Neural cell (in vitro differentiated cells): ENCODE measurements at regions not wholly inside any gene's neighbourhood (a gene's known extent, or its start where the extent isn't known, plus 50 kb on each side); places are given as distances from the start of the nearest gene placed in this dataset.

Experiments
- H2AFZ ChIP-seq: fragments of 200-600, 300-800 bp; sonication (generic), shearing (Covaris generic); 2 replicates; pipeline ENCODE4 v1.6.0; 2014; ENCODE audit warnings: low read depth, mild to moderate bottlenecking, antibody characterized with exemption, low read length, moderate library complexity
- H3F3A ChIP-seq: fragments of 200-600 bp; shearing (Covaris generic); 2 replicates; pipeline ENCODE4 v1.6.1; 2016; ENCODE audit warnings: mild to moderate bottlenecking, moderate library complexity, mixed read lengths, antibody characterized with exemption, low read length; ENCODE audit not compliant: insufficient read depth, poor library complexity, severe bottlenecking
- H3K27ac ChIP-seq: fragments of 200-600, 300-800 bp; sonication (generic), shearing (Covaris generic); 2 replicates; pipeline ENCODE4 v1.5.1; 2014; ENCODE audit warnings: mild to moderate bottlenecking, low read length, moderate library complexity
- H3K27me3 ChIP-seq: fragments of 300-800, 200-600 bp; sonication (generic), shearing (Covaris generic); 2 replicates; pipeline ENCODE4 v1.6.0; 2014; ENCODE audit warnings: mild to moderate bottlenecking, low read depth, low read length, moderate library complexity; ENCODE audit not compliant: insufficient read depth
- H3K36me3 ChIP-seq: fragments of 300-800, 200-600 bp; sonication (generic), shearing (Covaris generic); 2 replicates; pipeline ENCODE4 v1.5.1; 2014; ENCODE audit warnings: mild to moderate bottlenecking, antibody characterized with exemption, low read length, moderate library complexity; ENCODE audit not compliant: insufficient read depth
- H3K4me2 ChIP-seq: fragments of 300-800, 200-600 bp; sonication (generic), shearing (Covaris generic); 2 replicates; pipeline ENCODE4 v1.6.0; 2014; ENCODE audit warnings: mild to moderate bottlenecking, low read length
- H3K4me3 ChIP-seq: fragments of 300-800, 200-600 bp; sonication (generic), shearing (Covaris generic); 2 replicates; pipeline ENCODE4 v1.5.1; 2014; ENCODE audit warnings: mild to moderate bottlenecking, low read length, moderate library complexity
- H3K79me2 ChIP-seq: fragments of 200-600 bp; shearing (Covaris generic); replicated peaks from 2 replicates; pipeline ENCODE4 v1.6.0; 2014; ENCODE audit warnings: mild to moderate bottlenecking, low read length, moderate library complexity; ENCODE audit not compliant: insufficient read depth
- H3K9ac ChIP-seq: fragments of 300-800, 200-600 bp; sonication (generic), shearing (Covaris generic); 2 replicates; pipeline ENCODE4 v1.6.1; 2016; ENCODE audit warnings: mild to moderate bottlenecking, low read length, mixed read lengths
- H3K9me2 ChIP-seq: fragments of 200-600 bp; shearing (Covaris generic); 2 replicates; pipeline ENCODE4 v1.6.1; 2016; ENCODE audit warnings: mild to moderate bottlenecking, low read length, mixed read lengths; ENCODE audit not compliant: insufficient read depth
- H3K9me3 ChIP-seq: fragments of 200-600, 300-800 bp; sonication (generic), shearing (Covaris generic); 2 replicates; pipeline ENCODE4 v1.6.1; 2016; ENCODE audit warnings: mild to moderate bottlenecking, mixed run types, low read length, moderate library complexity, mixed read lengths
- H4K20me1 ChIP-seq: fragments of 200-600 bp; shearing (Covaris generic); 2 replicates; pipeline ENCODE4 v1.6.1; 2016; ENCODE audit warnings: mild to moderate bottlenecking, mixed run types; ENCODE audit not compliant: insufficient read depth
- EP300 ChIP-seq: fragments of 450-650 bp; conservative IDR thresholded peaks from 2 replicates; pipeline ENCODE4 v1.6.1; 2014; ENCODE audit warnings: antibody characterized with exemption, mild to moderate bottlenecking, moderate library complexity; ENCODE audit not compliant: poor library complexity, severe bottlenecking
- EZH2 ChIP-seq: fragments of 200-600, 300-800 bp; shearing (Covaris generic), sonication (generic); IDR thresholded peaks from 2 replicates; pipeline ENCODE4 v1.6.1; 2014; ENCODE audit warnings: antibody characterized with exemption, low read length, borderline replicate concordance, mild to moderate bottlenecking; ENCODE audit not compliant: insufficient read depth, poor library complexity, severe bottlenecking
- MXI1 ChIP-seq: fragments of 450-650 bp; conservative IDR thresholded peaks from 2 replicates; pipeline ENCODE4 v1.6.1; 2014; ENCODE audit warnings: antibody characterized with exemption, mild to moderate bottlenecking; ENCODE audit not compliant: poor library complexity, severe bottlenecking
- POLR2AphosphoS5 ChIP-seq: IDR thresholded peaks from 2 replicates; pipeline ENCODE4 v1.6.1; 2012
- RAD21 ChIP-seq: fragments of 450-650 bp; conservative IDR thresholded peaks from 2 replicates; pipeline ENCODE4 v1.6.1; 2014; ENCODE audit warnings: antibody characterized with exemption, mild to moderate bottlenecking, moderate library complexity
- SMC3 ChIP-seq: fragments of 450-650 bp; conservative IDR thresholded peaks from 2 replicates; pipeline ENCODE4 v1.6.1; 2014; ENCODE audit warnings: antibody characterized with exemption, mild to moderate bottlenecking, moderate library complexity; ENCODE audit not compliant: poor library complexity
- TAF1 ChIP-seq: IDR thresholded peaks from 2 replicates; pipeline ENCODE4 v1.6.1; 2012; ENCODE audit warnings: low read depth
- TF ChIP-seq, protein P1 (sequence below): IDR thresholded peaks from 2 replicates; pipeline ENCODE4 v1.6.1; 2012; ENCODE audit warnings: borderline replicate concordance
- TF ChIP-seq, protein P2 (sequence below): fragments of 450-650 bp; IDR thresholded peaks from 2 replicates; pipeline ENCODE4 v1.5.1; 2014; ENCODE audit warnings: antibody characterized with exemption, mild to moderate bottlenecking, moderate library complexity; ENCODE audit not compliant: poor library complexity, severe bottlenecking

DNA sequence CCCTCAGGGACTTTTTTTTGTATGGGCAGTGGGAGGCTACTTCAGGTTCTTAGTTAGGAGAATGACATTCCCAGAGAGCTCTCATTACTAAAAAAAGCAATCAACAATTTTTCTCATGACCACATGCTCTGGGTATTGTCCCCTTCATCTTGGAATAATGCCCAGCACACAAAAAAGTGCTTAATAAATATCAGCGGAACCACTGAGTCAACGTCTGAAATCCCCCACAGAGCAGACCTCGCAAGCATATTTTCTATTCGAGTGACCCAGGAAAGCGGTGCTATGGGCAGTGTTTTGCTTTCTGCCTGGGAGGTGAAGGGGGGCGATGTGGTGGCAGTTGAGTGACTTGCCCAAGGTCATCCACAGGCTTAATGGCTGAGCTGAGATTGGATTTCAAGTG is 493.4 kb upstream of the ZMIZ1 start:
- Histone ChIP-seq H3K9ac (no peak overlapping the region), H3K4me3 (no peak overlapping the region), H3K27ac (no peak overlapping the region), H4K20me1 (no peaks in the 10 kb centered on the region), H3K9me2 (no peaks in the 10 kb centered on the region), H2AFZ (no peak overlapping the region), H3K9me3 (no peaks in the 10 kb centered on the region), H3K79me2 (no peaks in the 10 kb centered on the region), H3K36me3 (no peaks in the 10 kb centered on the region), H3F3A (no peaks in the 10 kb centered on the region), H3K4me2 (no peak overlapping the region), H3K27me3 (no peaks in the 10 kb centered on the region)
- TF ChIP-seq EP300 (no peak), TAF1 (no peak), POLR2AphosphoS5 (no peak), EZH2 (no peak), RAD21 (no peak), SMC3 (no peak), MXI1 (no peak)
- TF ChIP-seq, protein P1, sequence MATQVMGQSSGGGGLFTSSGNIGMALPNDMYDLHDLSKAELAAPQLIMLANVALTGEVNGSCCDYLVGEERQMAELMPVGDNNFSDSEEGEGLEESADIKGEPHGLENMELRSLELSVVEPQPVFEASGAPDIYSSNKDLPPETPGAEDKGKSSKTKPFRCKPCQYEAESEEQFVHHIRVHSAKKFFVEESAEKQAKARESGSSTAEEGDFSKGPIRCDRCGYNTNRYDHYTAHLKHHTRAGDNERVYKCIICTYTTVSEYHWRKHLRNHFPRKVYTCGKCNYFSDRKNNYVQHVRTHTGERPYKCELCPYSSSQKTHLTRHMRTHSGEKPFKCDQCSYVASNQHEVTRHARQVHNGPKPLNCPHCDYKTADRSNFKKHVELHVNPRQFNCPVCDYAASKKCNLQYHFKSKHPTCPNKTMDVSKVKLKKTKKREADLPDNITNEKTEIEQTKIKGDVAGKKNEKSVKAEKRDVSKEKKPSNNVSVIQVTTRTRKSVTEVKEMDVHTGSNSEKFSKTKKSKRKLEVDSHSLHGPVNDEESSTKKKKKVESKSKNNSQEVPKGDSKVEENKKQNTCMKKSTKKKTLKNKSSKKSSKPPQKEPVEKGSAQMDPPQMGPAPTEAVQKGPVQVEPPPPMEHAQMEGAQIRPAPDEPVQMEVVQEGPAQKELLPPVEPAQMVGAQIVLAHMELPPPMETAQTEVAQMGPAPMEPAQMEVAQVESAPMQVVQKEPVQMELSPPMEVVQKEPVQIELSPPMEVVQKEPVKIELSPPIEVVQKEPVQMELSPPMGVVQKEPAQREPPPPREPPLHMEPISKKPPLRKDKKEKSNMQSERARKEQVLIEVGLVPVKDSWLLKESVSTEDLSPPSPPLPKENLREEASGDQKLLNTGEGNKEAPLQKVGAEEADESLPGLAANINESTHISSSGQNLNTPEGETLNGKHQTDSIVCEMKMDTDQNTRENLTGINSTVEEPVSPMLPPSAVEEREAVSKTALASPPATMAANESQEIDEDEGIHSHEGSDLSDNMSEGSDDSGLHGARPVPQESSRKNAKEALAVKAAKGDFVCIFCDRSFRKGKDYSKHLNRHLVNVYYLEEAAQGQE: no peak
- TF ChIP-seq, protein P2, sequence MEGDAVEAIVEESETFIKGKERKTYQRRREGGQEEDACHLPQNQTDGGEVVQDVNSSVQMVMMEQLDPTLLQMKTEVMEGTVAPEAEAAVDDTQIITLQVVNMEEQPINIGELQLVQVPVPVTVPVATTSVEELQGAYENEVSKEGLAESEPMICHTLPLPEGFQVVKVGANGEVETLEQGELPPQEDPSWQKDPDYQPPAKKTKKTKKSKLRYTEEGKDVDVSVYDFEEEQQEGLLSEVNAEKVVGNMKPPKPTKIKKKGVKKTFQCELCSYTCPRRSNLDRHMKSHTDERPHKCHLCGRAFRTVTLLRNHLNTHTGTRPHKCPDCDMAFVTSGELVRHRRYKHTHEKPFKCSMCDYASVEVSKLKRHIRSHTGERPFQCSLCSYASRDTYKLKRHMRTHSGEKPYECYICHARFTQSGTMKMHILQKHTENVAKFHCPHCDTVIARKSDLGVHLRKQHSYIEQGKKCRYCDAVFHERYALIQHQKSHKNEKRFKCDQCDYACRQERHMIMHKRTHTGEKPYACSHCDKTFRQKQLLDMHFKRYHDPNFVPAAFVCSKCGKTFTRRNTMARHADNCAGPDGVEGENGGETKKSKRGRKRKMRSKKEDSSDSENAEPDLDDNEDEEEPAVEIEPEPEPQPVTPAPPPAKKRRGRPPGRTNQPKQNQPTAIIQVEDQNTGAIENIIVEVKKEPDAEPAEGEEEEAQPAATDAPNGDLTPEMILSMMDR: no peak

DNA sequence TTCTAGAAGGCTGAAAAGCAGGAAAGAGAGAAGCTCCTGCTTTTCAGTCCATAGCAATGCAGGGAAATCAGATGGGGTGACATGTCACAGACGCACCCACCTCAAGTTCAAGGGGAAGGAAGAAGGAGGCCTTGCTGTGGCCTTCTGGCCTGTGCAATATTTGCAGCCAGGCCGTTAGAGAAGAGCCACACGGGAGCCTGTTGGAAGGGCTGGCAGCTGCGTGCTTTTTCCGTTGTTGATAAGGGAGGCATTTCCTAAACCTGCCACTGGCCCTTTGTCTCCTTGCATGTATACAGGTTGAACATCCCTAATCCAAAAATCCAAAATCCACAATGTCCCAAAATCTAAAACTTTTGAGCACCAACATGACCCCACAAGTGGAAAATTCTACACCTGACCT is 492.5 kb upstream of the ZMIZ1 start:
- no peak for TF ChIP-seq POLR2AphosphoS5
- TF ChIP-seq MXI1: no peak
- TF ChIP-seq EP300: no peak
- no peak for TF ChIP-seq EZH2
- TF ChIP-seq RAD21: no peak
- TF ChIP-seq, protein P2: no peak
- no peak for TF ChIP-seq TAF1
- TF ChIP-seq SMC3: no peak
- no peaks in the 10 kb centered on the region for H3K9me2 ChIP-seq
- H3K27ac ChIP-seq: no peak overlapping the region
- H3K4me2 ChIP-seq: no peak overlapping the region
- no peaks in the 10 kb centered on the region for H3K79me2 ChIP-seq
- H3F3A ChIP-seq: no peaks in the 10 kb centered on the region
- H3K9ac ChIP-seq: no peak overlapping the region
- no peak overlapping the region for H3K4me3 ChIP-seq
- H2AFZ ChIP-seq: no peak overlapping the region
- H3K36me3 ChIP-seq: no peaks in the 10 kb centered on the region
- H3K9me3 ChIP-seq: no peaks in the 10 kb centered on the region
- no peaks in the 10 kb centered on the region for H3K27me3 ChIP-seq
- no peaks in the 10 kb centered on the region for H4K20me1 ChIP-seq
